ENCODE measurements at regions not wholly inside any gene's neighbourhood (a gene's known extent, or its start where the extent isn't known, plus 50 kb on each side); places are given as distances from the start of the nearest gene placed in this dataset.
"Not testable (repeated sequence)": the region's sequence is repeated elsewhere in the genome, so short reads cannot be mapped to it uniquely, and the experiment has no call there.

- DNase-seq = no peak
Measured at GRCh38 chr7:145434811-145435210, 599.0 kb upstream of the TPK1 start.

GRCh38 chr7:145431834-145432233 is 596.0 kb upstream of the TPK1 start:
- no peak for DNase-seq

- DNase-seq = not testable (repeated sequence)
Measured at GRCh38 chr7:145418481-145418880, 582.6 kb upstream of the TPK1 start.

- DNase-seq = no peak
Measured at GRCh38 chr7:145411066-145411465, 575.2 kb upstream of the TPK1 start.

- no peak for DNase-seq
Measured at GRCh38 chr7:145398758-145399157, 562.9 kb upstream of the TPK1 start.

- no peak for DNase-seq
Measured at GRCh38 chr7:145394126-145394525, 558.3 kb upstream of the TPK1 start.

- no peak for DNase-seq
Measured at GRCh38 chr7:145382762-145383161, 546.9 kb upstream of the TPK1 start.

- no peak for DNase-seq
Measured at GRCh38 chr7:145378197-145378596, 542.3 kb upstream of the TPK1 start.

GRCh38 chr7:145360511-145361100 is 524.8 kb upstream of the TPK1 start:
- no peak for DNase-seq

GRCh38 chr7:145350334-145350733 is 514.5 kb upstream of the TPK1 start:
- no peak for DNase-seq

- DNase-seq = not testable (repeated sequence)
Measured at GRCh38 chr7:145349452-145349851, 513.6 kb upstream of the TPK1 start.

- no peak for DNase-seq
Measured at GRCh38 chr7:145347271-145347670, 511.4 kb upstream of the TPK1 start.

GRCh38 chr7:145339319-145339718 is 503.5 kb upstream of the TPK1 start:
- no peak for DNase-seq

- DNase-seq = no peak
Measured at GRCh38 chr7:145331522-145331921, 495.7 kb upstream of the TPK1 start.

GRCh38 chr7:145331076-145331475 is 495.2 kb upstream of the TPK1 start:
- no peak for DNase-seq

- DNase-seq = no peak
Measured at GRCh38 chr7:145327646-145328045, 491.8 kb upstream of the TPK1 start.

- DNase-seq = no peak
Measured at GRCh38 chr7:145324081-145324480, 488.2 kb upstream of the TPK1 start.

GRCh38 chr7:145313551-145313950 is 477.7 kb upstream of the TPK1 start:
- no peak for DNase-seq

- DNase-seq = no peak
Measured at GRCh38 chr7:145293754-145294153, 457.9 kb upstream of the TPK1 start.

GRCh38 chr7:145293228-145293701 is 457.4 kb upstream of the TPK1 start:
- DNase-seq = no peak

- DNase-seq = no peak
Measured at GRCh38 chr7:145289384-145289783, 453.5 kb upstream of the TPK1 start.

- DNase-seq = no peak
Measured at GRCh38 chr7:145276118-145276517, 440.3 kb upstream of the TPK1 start.

- DNase-seq = no peak
Measured at GRCh38 chr7:145269418-145270161, 433.7 kb upstream of the TPK1 start.

- no peak for DNase-seq
Measured at GRCh38 chr7:145265180-145265579, 429.3 kb upstream of the TPK1 start.

- DNase-seq = no peak
Measured at GRCh38 chr7:145263886-145264285, 428.0 kb upstream of the TPK1 start.
